Middle frontal gyrus (tissue), 1 donor: ENCODE measurements at regions not wholly inside any gene's neighbourhood (a gene's known extent, or its start where the extent isn't known, plus 50 kb on each side); places are given as distances from the start of the nearest gene placed in this dataset.

ENCODE experiments used
- DNase-seq: peaks from one replicate; pipeline ENCODE4 v3.0.0-alpha.2; 2015; ENCODE audit warnings: low spot score; ENCODE audit errors: extremely low spot score

GRCh38 chr20:21577551-21577950 lies 63.7 kb upstream of the NKX2-2 start:
- DNase-seq = no peak

DNA sequence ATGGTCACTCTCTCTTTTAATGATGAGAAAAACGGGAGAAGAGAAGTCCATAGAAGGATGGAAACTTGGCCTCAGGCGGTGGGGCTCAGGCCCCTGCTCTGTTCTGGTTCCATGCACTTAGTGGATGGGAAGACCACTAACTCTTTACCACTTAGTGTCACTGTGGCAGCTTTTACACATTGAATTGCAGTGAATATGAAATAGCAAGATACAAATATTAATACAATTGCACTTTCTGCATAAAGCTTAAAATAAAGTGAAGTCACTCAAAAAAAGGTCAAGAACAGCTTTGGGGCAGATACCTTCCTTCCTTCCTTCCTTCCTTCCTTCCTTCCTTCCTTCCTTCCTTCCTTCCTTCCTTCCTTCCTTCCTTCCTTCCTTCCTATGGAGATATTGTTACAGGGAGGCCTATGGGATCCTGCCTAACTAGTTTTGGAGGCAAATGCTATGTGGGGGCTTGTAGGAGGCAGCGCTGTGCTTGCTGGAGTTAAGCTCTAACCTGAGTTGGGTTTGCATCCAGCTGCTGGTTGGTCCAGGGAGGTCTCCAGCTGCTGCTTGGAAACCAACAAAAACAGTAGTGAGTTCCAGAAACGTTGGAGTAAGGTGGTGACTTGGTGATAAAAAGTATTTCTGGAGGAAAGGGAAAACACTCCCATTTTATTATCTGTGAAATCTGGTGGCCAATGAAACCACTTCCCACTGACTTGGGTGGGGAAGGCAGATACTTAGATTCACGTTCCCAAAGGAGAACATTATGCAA lies 62.3 kb upstream of the NKX2-2 start:
- DNase-seq = no peak

DNA sequence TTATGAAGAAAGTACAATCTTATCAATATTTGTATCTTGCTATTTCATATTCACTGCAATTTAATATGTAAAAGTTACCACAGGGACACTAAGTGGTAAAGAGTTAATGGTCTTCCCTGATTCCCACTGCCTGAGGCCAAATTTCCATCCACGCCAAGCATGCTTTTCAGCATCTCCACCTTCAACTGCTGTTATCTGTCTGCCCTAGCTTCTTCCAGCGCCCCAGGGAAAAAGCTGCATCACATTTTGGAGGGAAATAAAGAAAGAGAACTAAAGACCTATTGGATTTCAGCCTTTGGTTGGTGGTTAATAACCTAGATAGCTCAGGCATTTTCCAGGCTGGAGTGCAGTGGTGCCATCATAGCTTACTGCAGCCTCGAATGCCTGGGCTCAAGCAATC lies 61.3 kb upstream of the NKX2-2 start:
- no peak for DNase-seq

- no peak for DNase-seq
Measured at GRCh38 chr20:21574443-21574842, 60.6 kb upstream of the NKX2-2 start.

DNA sequence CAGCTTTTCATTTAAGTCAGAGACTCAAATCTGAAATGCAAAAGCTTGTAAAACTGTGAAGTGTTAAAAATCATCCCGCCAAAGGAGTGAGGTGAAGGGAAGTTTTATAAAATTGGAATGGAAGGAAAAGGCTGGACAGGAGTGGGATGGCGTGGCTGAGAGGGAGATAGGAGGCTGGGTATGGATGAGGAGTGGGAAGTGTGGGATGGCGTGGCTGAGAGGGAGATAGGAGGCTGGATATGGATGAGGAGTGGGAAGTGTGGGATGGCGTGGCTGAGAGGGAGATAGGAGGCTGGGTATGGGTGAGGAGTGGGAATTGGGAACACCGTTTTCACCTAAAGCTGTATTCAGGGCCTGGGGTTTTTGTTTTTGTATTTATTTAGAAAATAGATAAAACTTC lies 59.4 kb upstream of the NKX2-2 start:
- DNase-seq = no peak

- no peak for DNase-seq
Measured at GRCh38 chr20:21571841-21572690, 58.2 kb upstream of the NKX2-2 start.

GRCh38 chr20:21570285-21570992 lies 56.6 kb upstream of the NKX2-2 start:
- no peak for DNase-seq

DNA sequence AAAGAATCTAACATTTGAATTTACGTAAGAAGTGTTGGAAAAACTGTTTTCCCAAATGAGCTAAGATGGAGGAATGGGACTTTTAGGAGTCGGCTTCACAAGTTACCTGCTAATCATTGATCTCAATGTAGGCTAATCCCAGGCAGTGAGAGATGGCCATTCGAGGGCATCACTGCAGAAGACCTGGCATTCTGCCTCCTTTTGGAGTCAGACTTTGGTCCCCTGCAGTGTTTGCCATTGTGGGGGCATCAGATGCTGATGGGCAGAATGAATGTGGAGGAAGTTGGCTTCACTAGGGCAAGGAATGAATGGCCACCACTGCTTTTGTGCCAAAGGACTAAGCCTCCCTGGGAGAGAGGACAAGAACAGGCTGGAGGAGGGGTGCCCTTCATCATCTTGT lies 55.7 kb upstream of the NKX2-2 start:
- no peak for DNase-seq

- no peak for DNase-seq
Measured at GRCh38 chr20:21564127-21564773, 50.4 kb upstream of the NKX2-2 start.
